WTC11 (cell line): ENCODE measurements at regions not wholly inside any gene's neighbourhood (a gene's known extent, or its start where the extent isn't known, plus 50 kb on each side); places are given as distances from the start of the nearest gene placed in this dataset.

Experiments
- AFF4 ChIP-seq: sonication (generic); formaldehyde crosslinking; IDR thresholded peaks from 2 replicates; pipeline ENCODE4 v1.8.1; 2023; ENCODE audit warnings: mild to moderate bottlenecking, missing genetic modification reagents, borderline replicate concordance
- ATF6 ChIP-seq: sonication (generic); formaldehyde crosslinking; IDR thresholded peaks from 2 replicates; pipeline ENCODE4 v1.8.1; 2023; ENCODE audit warnings: mild to moderate bottlenecking, missing genetic modification reagents
- E2F5 ChIP-seq: sonication (generic); formaldehyde crosslinking; IDR thresholded peaks from 2 replicates; pipeline ENCODE4 v1.8.1; 2022; ENCODE audit warnings: mild to moderate bottlenecking, moderate library complexity, missing genetic modification reagents
- NFE2L1 ChIP-seq: sonication (generic); formaldehyde crosslinking; IDR thresholded peaks from 2 replicates; pipeline ENCODE4 v1.8.1; 2023; ENCODE audit warnings: missing genetic modification reagents
- PRDM15 ChIP-seq: sonication (generic); formaldehyde crosslinking; IDR thresholded peaks from 2 replicates; pipeline ENCODE4 v1.8.0; 2022; ENCODE audit warnings: missing genetic modification reagents
- RELA ChIP-seq: sonication (generic); formaldehyde crosslinking; IDR thresholded peaks from 2 replicates; pipeline ENCODE4 v1.8.1; 2022; ENCODE audit warnings: missing genetic modification reagents, mild to moderate bottlenecking, borderline replicate concordance
- SMAD4 ChIP-seq: sonication (generic); formaldehyde crosslinking; IDR thresholded peaks from 2 replicates; pipeline ENCODE4 v1.8.0; 2022; ENCODE audit warnings: mild to moderate bottlenecking, missing genetic modification reagents
- STAT6 ChIP-seq: sonication (generic); formaldehyde crosslinking; conservative IDR thresholded peaks from 2 replicates; pipeline ENCODE4 v1.8.1; 2023; ENCODE audit warnings: mild to moderate bottlenecking, low read depth, missing genetic modification reagents, moderate library complexity
- USF2 ChIP-seq: sonication (generic); formaldehyde crosslinking; IDR thresholded peaks from 2 replicates; pipeline ENCODE4 v1.8.1; 2023; ENCODE audit warnings: mild to moderate bottlenecking, missing genetic modification reagents, moderate library complexity
- ZNF671 ChIP-seq: fragments of 250-450 bp; sonication (Bioruptor Pico); IDR thresholded peaks from 2 replicates; pipeline ENCODE4 v1.8.0; 2021; ENCODE audit warnings: mild to moderate bottlenecking
- TF ChIP-seq, protein P1 (sequence below): sonication (generic); formaldehyde crosslinking; IDR thresholded peaks from 2 replicates; pipeline ENCODE4 v1.8.0; 2023; ENCODE audit warnings: missing genetic modification reagents, mild to moderate bottlenecking, borderline replicate concordance
- TF ChIP-seq, protein P2 (sequence below): sonication (generic); formaldehyde crosslinking; IDR thresholded peaks from 2 replicates; pipeline ENCODE4 v1.8.0; 2022; ENCODE audit warnings: mild to moderate bottlenecking, missing genetic modification reagents

GRCh38 chr4:116590648-116591047, 494.7 kb downstream of the TRAM1L1 start (continued):
- TF ChIP-seq PRDM15 (CRISPR knock-in tag) (no peak), SMAD4 (CRISPR knock-in tag) (no peak), NFE2L1 (CRISPR knock-in tag) (no peak), STAT6 (CRISPR knock-in tag) (no peak), AFF4 (CRISPR knock-in tag) (no peak), RELA (CRISPR knock-in tag) (no peak), E2F5 (CRISPR knock-in tag) (no peak), USF2 (CRISPR knock-in tag) (no peak), ZNF671 (CRISPR knock-in tag) (no peak), ATF6 (CRISPR knock-in tag) (no peak)
- TF ChIP-seq, protein P1, sequence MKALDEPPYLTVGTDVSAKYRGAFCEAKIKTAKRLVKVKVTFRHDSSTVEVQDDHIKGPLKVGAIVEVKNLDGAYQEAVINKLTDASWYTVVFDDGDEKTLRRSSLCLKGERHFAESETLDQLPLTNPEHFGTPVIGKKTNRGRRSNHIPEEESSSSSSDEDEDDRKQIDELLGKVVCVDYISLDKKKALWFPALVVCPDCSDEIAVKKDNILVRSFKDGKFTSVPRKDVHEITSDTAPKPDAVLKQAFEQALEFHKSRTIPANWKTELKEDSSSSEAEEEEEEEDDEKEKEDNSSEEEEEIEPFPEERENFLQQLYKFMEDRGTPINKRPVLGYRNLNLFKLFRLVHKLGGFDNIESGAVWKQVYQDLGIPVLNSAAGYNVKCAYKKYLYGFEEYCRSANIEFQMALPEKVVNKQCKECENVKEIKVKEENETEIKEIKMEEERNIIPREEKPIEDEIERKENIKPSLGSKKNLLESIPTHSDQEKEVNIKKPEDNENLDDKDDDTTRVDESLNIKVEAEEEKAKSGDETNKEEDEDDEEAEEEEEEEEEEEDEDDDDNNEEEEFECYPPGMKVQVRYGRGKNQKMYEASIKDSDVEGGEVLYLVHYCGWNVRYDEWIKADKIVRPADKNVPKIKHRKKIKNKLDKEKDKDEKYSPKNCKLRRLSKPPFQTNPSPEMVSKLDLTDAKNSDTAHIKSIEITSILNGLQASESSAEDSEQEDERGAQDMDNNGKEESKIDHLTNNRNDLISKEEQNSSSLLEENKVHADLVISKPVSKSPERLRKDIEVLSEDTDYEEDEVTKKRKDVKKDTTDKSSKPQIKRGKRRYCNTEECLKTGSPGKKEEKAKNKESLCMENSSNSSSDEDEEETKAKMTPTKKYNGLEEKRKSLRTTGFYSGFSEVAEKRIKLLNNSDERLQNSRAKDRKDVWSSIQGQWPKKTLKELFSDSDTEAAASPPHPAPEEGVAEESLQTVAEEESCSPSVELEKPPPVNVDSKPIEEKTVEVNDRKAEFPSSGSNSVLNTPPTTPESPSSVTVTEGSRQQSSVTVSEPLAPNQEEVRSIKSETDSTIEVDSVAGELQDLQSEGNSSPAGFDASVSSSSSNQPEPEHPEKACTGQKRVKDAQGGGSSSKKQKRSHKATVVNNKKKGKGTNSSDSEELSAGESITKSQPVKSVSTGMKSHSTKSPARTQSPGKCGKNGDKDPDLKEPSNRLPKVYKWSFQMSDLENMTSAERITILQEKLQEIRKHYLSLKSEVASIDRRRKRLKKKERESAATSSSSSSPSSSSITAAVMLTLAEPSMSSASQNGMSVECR (CRISPR knock-in tag) = no peak
- TF ChIP-seq, protein P2, sequence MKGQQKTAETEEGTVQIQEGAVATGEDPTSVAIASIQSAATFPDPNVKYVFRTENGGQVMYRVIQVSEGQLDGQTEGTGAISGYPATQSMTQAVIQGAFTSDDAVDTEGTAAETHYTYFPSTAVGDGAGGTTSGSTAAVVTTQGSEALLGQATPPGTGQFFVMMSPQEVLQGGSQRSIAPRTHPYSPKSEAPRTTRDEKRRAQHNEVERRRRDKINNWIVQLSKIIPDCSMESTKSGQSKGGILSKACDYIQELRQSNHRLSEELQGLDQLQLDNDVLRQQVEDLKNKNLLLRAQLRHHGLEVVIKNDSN (CRISPR knock-in tag) = no peak
- TF ChIP-seq, all 79 proteins: peak for 0
